SHP77 treated with DMSO at 0.1 percent for 48 hours (cell line): ENCODE measurements at regions not wholly inside any gene's neighbourhood (a gene's known extent, or its start where the extent isn't known, plus 50 kb on each side); places are given as distances from the start of the nearest gene placed in this dataset.
"Not testable (repeated sequence)": the region's sequence is repeated elsewhere in the genome, so short reads cannot be mapped to it uniquely, and the experiment has no call there.

Source experiments
- DNase-seq: peaks from one replicate; lab custom pipeline; 2025; lab: John Stamatoyannopoulos, UW

DNA sequence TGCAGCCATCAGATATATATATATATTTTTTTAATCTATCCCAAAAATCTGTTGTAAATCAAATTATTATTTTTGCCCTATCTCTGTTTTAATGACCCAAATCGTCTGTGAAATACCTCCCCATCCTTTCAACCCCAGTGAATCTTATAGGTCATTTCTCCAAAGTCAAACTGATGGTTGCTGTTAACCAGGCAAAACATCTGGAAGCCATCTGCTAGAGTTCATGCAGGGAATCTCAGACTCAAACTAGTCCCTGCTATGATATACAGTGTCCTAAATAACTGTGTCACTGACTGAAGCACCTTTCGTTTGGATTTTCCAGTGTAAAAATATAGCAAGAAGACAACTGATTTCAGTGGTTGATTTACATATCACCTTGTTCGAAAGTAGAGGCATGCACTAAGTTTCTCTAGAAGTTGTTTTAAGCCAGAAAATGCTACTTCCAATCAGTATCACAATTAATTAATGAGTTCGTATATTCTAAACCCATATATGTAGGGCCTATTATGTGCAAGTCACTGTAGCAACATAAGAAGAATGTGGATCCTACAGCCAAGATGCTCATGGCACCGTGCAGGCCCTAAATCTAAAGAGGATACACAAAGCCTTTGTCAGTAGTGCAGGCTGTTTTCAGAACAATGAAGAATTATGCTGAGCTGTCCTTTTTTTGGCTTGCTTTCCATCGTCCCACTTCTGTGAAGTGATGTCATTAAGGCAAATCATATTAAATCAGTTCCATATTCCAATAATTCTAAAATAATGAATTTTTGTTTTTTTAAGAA lies 566.0 kb downstream of the STK39 start:
- DNase-seq, result no peak

DNA sequence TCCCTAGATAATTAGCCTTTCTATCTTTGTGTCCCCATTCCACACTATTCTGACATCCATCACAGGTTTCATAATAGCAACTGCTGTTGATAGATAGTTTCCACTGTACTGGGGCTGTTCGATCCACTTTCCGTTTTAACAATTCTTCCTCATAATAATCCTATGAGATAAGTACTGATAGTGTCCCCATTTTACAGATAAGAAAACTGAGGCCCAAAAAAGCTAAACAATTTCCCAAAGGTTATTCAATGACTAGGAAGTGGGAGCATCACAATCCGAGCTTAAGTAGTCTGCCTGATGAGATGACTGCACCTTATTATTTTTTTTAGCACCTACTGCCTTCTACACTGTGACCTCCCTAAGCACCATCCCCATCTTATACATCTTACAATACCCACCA lies 569.2 kb downstream of the STK39 start:
- no peak for DNase-seq

DNA sequence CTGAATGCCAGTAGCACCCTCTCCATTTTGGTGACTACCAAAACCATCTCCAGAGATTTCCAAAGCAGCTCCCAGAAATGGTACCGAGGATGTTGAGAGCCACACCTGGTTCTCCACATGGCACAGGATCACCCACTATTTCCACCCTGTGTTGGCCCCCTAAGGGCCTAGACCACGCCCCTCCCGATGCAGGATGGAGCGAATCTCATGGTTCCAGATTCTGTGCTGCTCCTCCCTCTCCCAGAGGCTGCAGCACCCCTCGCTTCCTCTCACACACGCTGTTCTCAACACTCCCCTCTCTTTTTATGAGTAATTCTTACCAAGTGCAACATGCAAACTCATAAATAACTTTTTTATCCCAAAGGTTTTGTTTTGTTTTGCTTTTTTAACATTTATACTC lies 571.5 kb downstream of the STK39 start:
- no peak for DNase-seq

DNA sequence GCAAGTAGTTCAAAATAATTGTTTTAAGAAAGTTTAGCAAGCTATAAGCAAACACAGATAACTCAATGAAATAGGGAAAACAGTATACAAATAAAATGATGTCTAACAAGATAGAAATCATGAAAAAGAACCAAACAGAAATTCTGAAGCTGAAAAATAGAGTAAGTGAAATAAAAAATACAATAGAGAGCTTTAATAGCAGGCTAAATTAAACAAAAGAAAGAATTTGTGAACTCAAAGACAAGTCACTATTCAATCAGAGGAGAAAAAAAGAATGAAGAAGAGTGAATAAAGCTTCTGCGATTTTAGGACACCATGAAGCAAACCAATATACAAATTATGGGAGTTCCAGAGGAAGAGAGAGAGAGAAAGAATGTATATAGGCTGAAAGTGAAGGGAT lies 576.8 kb downstream of the STK39 start:
- no peak for DNase-seq

DNA sequence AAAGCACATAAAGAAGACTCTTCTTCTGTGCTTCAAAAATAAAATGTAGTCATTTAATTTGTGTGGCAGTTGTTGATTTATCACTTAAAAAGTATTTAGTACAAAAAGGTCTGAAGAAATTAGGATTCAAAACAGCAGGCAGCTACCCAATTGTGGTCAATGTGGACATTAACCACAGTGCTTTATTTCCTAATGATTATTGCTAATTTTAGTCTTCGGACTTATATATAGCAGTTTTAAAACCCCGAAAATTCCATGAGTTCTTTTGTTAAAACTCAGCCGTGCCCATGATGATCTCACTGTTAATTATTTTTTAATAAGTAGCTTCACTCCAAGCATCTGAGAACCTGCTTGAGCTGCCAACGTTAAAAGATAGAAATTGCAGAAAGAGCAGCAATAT lies 594.3 kb downstream of the STK39 start:
- DNase-seq, result no peak

DNA sequence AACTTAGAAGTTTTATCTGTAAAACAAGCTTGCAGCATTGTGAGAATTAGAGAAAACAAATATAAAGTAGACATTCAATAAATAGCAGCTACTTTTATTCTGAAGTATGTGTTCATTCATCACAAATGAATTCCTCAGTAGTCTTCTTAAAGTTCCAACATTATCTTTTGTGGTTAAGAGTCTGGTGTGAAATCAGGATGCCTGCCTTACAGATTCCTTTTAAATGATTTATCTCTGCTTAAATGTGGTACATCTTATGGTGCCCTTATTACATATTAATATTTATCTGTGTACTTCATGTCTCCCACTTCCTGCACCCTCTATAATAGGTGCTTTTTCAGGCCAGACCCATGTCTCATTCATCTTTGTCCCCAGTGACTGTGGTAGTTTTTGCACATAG lies 595.0 kb downstream of the STK39 start:
- DNase-seq, result no peak

DNA sequence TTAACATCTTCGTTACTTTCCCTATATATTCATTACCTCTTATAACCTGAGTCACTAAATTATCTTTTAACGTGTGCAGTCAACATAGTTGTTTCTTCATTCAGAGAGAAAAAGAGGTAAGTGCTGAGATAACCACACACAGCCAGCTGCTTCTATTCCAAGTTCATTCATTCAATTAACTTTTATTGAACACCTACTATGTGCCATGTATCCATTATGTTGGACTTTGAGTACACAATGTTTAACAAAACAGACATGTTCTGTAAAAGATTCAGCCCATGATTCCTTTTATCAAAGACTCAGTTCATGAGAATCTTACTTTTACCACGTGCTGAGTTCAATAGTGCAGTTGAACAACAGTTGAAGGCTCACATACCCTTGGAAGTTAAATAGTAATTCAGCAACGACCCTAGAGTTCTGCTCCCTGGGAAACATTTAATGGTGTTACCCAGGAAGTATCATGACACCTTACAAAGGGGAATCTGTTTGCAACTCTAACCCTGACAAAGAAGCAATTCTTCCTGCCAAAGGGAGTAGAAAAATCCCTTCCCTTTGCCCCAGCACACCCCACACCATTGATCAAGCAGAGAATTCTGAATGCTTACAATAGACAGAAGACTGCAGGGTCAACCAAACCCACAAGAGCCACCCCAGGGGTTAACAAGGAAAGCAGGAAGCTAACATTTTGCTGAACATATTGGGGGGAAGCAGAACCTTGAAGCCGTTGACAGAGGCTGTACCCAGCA lies 595.8 kb downstream of the STK39 start:
- DNase-seq, result no peak

DNA sequence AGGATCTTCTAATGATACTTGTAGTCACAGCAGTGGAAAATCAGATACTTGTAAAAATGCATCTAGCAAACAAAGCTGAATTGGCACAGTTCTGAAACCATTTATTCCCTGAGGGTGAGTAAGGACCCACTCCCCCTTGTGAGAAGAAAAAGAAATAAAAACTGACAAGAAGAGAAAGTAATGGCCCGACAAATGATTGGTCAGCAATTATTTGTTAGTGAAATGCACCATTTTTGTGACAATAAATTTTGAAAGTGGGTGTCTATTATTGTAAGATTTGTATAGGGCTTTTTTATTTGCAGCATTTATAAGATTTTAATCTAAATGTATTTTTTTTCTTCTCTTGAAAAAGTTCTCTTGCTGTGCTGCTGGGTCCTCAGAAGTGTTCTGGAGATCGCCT lies 600.8 kb downstream of the STK39 start:
- no peak for DNase-seq

DNA sequence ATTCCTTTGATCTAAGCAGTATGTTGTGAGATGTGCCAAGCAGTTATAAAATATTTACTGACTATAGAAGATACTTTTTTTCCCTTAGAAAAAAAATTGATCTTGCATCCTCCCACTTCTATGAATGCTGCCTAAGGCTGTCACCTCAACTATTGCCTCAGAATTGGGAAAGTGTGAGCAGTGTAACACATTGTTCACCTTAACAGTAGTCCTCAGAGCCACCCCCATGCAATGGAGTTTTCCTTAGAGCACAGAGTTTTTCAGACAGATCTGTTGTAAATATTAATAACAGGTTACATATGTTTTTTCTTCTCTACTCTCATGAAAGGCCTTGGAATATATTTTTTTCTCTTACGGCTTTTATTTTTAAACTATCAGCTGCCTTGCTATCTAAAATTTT lies 607.3 kb downstream of the STK39 start:
- DNase-seq, result no peak

DNA sequence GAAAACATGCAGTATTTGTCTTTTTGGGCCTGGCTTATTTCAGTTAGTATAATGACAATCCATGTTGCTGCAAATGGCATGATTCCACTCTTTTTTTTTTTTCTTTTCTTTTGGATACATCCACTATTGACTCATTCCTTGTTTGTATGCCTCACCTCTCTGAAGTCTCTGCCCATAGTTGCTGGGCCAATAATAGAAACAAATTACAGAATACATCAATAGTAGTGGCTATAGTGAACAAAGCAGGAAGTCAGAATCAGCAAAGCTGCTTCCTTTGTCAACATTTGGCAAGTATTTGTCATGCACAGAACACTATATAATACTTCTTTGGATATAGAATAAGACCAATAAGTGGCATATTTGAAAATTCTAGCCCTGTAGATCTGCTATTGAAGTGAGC lies 609.7 kb downstream of the STK39 start:
- DNase-seq, result no peak

DNA sequence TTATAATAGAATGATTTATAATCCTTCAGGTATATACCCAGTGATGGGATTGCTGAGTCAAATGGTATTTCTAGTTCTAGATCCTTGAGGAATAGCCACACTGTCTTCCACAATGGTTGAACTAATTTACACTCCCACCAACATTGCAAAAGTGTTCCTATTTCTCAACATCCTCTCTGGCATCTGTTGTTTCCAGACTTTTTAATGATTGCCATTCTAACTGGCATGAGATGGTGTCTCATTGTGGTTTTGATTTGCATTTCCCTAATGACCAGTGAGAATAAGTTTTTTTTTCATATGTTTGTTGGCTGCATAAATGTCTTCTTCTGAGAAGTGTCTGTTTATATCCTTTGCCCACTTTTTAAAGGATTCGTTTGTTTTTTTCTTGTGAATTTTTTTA lies 615.1 kb downstream of the STK39 start:
- DNase-seq, result not testable (repeated sequence)

DNA sequence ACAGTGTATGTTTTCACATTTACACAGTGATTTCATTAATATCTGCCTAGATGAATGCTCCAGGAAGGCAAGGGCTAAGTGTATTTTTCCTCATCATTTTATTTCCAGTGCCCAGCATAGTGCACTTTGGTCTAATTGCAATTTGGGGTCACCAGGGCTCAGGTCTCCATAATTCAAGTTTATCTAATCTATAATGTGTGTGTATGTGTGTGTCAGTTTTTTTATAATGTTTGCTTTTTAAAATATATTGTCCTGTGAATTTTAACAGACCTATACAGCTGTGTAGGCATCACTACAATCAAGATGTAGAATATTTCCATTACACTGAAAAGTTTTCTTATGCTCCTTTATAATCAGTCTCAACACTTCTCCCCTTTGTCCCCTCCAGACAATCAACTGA lies 620.4 kb downstream of the STK39 start:
- no peak for DNase-seq

DNA sequence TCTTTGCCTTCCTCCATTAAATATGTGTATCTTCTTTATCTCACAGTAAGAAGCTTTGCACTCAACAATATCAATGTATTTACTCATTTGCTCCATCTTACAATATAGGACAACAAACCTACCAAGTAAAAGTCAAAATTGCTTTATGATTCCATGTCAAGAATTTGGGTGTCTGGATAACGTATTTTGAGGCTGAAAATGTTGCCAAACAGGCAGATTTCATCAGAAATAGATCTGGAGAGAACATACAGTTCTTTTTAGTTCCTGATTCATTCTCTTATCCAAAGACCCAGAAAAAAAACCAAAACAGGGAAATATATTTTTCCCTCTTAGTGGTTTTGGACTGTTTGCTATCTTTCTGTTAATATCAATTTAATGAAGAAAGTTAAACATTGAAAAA lies 621.1 kb downstream of the STK39 start:
- DNase-seq, result no peak

DNA sequence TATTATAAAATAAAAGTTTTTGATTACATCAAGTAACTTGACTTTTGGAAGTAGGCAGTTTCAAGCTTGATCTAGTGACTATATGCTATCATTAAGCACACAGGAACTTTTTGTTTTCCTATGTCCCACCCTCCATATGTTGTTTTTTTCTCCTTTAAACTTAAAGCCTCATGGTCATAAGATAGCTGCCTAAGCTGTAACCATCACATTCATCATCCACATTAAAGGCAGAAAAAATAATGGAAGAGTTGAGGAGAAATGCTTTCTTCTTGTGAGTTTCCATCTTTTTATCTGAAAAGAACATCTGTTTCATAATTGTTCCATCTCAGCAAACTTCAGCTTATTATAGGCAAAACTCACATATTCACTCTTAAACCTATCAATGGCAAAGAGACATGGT lies 630.4 kb downstream of the STK39 start:
- no peak for DNase-seq

DNA sequence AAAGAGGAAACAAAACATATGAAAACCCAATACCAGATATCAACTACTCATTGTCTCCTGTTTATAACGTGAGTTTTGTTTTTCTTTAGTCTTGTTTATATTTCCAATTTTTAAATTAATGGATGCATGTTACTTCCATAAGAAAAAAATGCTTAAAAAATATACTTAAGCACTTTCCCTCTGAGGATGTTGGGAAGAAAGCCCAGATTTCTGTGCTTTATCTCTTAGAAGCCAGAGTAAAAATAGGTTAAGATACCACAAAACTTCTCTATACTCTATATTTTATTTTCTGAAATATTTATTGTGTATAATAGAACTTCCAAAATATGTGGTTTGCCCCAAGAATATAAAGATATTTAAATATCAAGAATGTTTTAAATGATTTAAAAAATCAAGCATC lies 633.9 kb downstream of the STK39 start:
- DNase-seq, result no peak

DNA sequence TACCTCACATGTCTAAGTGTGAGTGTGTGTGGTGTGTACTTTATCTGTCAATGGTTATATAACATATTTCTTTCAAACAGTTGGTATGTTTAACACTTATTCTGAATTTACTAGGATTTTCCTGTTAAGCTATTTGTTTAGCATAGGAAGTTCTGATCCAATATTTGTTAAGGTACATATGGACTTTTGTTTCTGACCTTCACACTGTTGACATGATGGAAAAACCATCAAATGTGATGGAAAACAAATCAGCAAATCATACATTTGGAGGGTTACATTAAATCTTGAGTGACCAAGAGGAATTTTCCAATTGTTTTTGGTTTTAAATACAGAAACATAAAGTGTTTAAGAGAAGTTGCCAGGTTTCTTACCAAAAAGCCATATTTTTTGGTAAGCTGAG lies 638.9 kb downstream of the STK39 start:
- DNase-seq, result no peak

DNA sequence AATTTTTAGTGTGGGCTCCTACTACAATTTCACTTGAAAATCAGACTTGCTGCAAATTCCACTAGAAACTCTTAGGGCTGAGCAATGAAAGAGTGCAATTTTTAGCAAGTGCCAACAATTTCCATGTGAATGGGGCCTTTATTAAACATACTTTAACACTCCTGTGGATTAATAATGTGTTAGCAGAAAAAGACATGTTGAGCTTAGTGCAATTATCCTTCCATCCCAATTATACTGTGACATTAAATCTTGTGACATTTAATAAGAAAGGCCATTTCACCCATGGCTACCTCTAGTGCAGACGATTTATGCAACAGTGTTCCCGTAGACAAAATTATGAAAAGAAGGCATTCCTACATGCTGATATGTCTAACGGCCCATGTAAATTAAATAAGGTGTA lies 639.7 kb downstream of the STK39 start:
- DNase-seq, result no peak

DNA sequence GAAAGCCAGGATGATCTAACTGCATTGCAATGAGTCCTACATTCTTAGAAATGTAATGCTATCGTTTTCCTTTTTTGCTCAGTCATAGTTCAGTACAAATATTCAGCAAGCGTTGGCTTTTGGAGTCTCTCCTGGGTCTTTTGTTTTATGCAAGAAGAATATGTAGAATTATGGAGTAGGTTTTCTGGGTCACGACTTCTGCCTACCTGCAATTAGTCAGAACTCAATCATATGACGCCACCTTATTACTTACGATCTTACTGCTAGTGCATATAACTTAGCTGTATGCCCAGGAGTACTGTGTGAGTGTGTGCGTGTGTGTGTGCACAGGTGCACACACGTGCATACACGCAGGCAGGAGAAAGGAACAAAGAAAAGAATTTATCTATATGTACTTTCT lies 640.2 kb downstream of the STK39 start:
- DNase-seq, result no peak

DNA sequence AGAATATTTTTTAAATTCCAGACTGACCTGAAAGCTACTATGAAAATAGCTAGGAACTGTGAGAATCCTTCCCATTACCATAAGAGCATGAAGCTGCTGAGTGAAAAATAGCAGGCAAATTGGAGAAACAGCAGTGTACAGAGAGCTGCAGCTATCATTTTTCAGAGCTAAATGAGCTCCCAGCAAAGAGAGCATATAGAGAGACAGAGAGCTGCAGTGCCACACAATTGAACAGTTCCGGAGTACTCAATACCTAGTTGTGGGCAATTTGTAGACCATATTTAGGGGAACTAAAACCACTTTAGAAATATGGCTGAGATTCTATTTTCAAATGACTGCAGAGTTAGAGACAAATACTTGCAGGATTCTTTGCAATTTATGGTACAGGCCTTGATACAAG lies 645.3 kb downstream of the STK39 start:
- DNase-seq, result no peak

DNA sequence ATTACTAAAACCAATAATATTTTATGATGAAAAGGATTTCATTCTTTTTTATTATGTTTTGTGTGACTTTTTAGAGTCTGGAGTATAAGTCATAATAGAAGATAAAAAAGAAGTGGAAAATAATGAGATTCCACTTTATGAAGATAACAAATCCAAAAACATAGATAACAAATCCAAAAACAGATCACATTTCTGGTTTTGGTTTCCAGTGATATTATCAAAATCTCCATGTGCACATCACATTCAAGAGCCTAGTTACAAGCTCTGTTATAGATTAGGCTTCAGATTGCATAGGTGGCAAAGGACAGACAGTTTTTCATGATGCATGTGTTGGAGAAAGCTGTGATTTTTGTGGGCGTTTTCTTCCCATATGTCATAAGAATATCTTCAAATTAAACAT lies 648.2 kb downstream of the STK39 start:
- DNase-seq, result no peak

DNA sequence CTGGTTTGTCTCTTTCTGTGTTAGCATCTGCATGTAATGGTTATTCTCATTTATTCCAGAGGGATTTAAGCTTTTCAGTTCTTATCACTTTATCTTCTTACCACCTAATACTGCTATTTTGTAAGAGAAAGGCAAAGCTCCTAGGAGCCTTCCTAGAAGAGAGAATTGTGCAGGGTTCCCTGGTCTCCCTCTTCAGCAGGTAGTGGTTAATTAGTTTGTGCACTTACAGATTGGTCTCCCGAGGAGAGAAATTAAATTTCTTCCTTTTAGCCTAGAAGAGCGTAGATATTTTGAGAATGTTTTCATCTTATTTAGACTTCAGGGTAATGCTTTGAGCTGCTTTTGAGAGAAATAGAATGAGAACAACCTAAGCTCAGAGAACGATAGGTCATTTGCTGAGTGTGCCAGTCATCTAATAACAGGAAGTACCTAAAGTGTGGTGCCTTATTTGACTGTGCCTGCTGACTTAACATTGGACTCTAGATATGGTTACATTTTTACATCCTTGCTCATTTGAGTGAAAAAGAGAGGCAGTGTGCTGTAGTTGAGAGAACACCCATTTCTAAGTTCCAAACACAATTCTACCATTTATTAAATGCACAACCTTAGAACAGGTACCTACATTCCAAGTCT lies 651.4 kb downstream of the STK39 start:
- no peak for DNase-seq

DNA sequence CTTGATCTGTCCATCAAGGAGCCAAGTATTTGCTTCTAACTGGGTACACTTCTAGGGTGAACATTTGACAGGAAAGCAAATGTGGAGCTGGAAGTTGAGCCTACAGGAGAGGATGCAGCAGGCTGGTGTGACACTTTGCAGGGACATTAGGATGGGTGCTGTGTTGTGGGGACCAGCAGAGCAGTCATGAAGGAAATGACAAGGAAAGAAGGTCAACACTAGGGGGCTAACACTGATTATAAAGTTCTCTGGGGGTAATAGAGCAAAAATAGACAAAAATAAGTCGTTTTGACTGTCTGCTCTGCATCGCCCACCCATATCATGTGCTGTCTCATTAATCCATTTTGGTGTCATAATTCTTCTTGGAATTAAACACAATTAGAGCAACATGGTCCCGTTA lies 652.4 kb downstream of the STK39 start:
- DNase-seq, result no peak

DNA sequence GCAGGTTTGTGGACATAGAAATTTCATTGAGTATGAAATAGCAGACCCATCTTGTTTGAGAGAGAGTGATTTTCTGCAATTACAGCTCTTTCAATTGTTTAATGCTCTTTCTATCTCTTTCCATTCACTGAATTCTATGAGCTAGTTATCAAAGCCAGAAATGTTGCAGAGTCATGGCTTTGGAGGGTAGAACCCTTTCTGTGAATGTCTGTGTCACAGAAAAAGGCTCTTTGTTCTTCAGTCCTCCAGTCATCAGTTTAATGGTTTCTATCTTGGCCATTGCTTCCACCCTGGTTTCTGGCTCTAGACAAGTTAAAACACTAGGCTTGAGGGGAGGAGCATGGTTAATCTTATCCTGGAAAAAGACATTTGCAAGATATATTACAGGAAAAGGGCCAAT lies 655.0 kb downstream of the STK39 start:
- DNase-seq, result no peak
